CD4-positive, alpha-beta T cell treated with Interleukin-21 for 1 hour (primary cell): ENCODE measurements at regions not wholly inside any gene's neighbourhood (a gene's known extent, or its start where the extent isn't known, plus 50 kb on each side); places are given as distances from the start of the nearest gene placed in this dataset.

ENCODE experiments used
- DNase-seq: peaks from one replicate; pipeline ENCODE4 v3.0.0-alpha.2; 2020

DNA sequence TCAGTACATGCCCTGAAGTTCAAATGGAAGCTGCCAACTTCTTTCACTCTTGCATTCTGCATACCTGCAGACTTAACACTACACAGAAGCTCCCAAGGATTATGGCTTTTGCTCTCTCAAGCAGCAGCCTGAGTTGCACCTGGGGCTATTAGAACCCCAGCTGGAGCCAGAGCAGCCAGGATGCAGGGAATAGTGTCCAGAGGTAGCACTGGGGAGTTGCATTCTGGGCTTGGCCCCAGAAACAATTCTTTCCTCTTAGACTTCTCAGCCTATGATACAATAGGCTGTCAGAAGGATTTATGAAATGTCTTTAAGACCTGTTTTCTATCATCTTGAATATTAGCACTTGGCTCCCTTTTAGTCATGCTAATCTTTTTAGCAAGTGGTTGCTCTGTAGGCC lies 886.7 kb upstream of the GHITM start:
- no peak for DNase-seq

DNA sequence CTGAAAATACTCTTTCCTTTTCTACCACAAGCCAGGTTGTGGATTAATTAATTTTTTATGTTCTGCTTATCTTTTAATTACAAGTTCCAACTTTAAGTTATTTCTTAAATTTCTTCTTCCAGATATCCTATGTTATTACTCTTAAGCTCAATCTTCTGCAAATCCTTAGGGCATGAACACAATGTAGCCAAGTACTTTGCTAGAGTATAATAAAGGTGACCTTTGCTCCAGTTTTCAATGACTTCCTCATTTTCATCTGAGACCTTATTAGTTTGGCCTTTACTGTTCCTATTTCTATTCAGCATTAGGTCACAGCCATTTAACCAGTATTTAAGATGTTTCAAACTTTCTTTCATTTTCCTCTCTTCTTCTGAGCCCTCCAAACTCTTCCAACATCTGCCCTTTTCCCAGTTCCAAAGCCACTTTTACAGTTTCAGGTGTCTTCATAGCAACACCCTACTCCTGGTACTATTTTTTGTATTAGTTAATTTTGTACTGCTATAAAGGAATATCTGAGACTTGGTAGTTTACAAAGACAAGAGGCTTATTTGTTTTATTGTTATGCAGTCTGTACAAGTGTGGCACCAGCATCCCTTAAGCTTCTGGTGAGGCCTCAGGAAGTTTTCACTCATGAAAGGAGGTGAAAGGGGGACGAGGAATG lies 886.2 kb upstream of the GHITM start:
- no peak for DNase-seq

DNA sequence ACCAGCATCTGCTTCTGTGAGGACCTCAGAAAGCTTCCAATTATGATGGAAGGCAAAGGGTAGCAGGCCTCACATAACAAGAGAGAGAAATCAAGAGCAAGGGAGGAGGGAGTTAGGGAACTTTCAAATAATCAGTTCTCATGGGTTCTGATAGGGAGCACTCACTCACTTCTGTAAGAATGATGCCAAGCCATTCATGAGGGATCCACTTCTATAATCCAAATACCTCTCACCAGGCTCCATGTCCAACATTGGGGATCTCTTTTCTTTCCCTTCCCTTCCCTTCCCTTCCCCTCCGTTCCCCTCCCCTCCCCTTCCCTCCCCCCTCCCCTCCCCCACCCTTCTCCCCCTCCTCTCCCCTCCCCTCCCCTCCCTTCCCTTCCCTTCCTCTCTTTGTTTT lies 884.6 kb upstream of the GHITM start:
- DNase-seq = no peak

DNA sequence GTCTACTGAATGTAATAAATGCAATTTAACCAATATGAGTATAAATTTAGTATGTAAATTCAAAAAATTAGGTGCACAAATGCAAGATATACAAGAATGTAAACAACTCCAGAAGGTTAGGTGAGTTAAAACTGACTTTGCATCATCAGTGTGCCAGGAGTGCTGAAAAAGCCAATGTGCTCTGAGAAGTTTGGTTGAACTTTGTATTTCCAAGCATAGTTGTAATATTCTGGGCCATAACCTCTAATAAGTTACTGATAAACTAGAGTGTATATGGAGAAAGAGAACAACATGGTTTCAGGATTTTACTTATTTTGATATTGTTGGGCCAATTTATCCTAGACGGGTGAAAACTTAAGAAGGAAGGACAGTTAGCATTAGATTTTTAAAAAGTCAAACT lies 876.9 kb upstream of the GHITM start:
- DNase-seq = no peak

DNA sequence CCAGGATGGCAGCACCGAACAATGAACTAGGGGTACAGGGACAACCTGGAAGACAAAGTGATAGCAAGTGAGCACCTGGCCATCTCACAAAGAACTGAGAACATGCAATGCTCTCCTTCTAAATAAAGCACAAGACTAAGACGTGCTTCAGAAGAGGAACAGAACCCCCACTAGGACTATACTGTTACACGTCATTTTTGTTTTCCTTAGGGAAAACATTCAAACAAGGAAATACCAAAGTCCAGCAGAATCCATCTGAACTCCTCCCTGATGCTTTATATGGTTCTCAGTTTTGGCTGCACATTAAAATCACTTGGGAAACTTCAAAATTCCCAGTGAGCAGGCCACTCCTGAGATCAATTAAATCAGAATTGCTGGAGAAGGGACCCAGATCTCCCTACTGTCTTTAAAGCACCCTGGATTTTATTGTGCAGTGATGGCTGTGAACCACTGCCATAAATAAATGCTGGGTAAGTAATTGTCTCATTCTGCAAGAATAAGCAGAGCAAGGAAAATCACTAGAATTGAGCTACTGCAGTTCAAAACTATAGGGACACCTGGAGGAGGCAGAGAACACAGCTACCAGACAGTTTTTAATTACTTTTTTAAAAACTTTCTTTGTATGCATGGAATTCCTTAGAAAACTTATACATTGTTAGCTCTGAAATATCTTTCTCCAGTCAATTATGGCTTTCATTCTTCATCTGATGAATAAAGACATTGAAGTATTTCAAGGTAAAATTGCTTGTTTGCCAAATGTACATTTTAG lies 866.5 kb upstream of the GHITM start:
- no peak for DNase-seq

DNA sequence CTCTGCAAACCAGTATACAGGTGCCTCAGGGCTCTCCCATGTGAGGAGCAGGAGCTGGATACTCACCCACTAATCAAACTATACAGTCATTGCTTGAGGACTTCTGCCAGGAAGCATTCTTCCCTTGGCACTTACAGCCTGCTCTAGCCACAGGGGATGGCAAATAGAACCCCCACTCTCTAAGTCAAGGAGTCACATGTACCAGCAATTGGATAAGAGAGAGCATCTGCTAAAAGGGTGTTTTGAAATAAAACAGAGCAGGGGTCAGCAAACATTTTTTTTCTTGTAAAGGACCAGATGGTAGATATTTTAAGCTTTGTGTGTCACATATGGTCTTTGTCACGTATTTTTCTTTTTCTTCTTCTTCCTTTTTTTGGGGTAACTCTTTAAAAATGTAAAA lies 865.2 kb upstream of the GHITM start:
- no peak for DNase-seq

DNA sequence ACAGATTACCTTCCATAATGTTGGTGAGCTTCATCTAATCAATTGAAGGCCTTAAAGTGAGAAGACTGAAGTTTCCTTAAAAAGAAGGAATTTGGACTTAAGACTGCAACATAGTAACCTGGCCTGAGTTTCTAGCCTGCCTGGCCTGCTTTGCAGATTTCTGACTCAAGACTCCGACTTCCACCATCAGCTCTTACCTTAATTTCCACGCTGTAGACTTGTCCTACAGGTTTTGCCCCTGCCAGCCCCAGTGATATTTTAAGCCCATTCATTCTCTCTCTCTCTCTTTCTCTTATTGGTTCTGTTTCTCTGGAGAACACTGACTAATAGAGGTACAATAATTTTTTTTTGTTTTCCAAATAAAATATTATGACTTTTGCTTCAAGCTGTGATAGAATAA lies 862.3 kb upstream of the GHITM start:
- no peak for DNase-seq

DNA sequence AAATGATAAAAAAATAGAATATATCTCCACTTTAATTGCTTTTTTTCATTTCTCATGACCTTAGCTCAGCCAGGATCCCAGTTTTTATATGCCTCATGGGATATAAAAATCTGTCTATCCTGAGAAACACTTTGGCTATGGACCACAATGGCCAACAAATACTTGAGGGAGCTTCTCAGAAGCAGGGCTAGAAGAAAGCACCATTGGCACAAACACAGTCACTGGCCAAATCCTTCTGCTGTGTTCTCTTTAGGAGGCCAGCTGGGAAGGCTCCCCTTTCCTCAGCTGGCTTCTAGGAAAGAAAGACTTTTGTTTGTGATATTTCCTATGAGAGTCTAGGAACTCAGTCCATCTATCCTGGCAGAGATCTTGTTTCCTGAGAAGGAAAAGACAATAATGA lies 856.2 kb upstream of the GHITM start:
- no peak for DNase-seq

DNA sequence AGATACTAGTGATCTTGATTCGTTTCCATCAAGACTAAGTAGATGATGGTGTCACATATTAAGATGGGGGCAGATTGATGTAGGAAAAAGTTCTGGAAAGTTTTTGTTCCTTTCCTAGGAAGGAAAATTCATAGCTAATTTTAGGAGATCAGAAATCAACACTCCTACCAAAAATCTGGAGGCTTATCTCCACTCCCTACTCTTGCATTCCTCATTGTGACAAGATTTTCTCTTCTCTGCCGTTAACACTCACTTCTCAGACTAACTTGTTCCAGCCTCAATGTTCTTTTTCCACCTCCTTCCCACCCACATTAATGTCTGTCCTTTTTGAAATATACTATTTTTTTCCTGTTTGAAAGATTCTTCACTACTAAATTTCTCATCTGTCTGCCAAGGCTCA lies 851.9 kb upstream of the GHITM start:
- no peak for DNase-seq

DNA sequence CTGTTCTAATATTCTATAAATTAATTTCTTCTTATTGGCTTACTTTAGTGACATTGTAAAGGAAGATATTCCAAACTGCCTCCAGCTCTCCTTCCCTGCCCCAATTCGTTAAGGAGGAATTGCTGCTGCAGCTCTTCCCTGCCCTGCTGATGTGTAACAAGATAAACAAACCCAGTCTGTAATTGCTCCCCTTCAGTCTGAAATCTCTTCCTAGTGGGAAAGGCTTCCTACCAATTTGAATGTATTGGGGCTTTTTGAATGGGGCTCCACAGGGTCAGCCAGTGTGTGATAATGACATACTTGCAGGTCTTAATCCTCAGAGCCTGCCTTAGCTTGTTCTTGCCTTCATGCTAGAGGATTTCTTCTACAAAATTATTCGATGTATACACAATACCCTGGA lies 849.9 kb upstream of the GHITM start:
- no peak for DNase-seq

DNA sequence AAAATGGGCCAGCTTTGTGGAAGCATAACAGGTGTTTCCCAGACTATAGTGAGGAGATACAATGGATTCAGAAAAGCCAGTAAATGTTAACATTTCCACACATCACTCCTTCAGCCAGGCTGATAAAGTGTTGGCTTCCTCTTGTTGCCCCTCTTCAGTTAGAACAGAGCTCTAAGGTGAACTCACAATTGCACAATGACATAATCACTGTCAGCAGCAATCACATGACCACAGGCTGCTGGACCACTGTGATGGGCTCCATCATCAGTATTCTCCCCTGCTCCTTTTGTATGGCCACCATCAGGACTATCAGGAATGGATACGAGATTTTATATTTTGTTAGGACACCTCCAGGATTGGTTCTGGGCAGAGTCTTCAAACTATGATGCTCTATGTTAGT lies 849.4 kb upstream of the GHITM start:
- DNase-seq = no peak

DNA sequence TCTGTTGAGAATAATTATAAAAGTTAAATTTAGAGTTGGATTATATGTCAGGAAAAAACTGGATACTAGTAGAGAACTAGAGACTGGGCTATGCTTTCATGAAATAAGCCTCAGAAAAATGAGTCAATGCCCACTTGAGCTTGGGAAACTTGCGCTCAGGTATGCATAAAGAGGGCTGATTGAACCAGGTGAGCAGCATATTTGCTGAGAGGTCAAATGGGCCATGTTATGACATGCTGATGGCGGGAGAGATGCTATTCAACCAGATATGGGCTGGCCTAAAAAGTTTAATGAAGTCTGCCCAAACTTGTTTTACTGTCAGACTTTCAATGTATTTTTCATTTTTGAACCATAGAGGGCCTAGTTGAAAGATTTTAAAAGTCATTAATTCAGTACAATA lies 837.6 kb upstream of the GHITM start:
- no peak for DNase-seq

DNA sequence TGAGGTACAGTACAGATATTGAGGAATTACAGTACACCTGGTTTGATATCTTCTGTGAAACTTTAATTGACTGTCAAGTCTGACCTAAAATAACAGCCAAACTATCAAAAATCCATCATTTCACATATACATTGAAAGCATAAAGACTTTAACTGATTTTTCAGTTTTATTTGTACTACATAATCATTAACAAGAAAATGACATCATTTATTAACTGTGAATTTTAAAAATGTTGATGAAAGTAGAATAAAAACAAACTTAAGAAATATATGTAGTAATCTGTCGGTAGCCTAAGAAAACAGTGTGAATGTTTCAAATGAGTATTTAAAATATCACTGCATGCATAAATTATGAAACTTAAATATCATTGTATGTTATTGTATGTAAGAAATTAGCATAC lies 836.7 kb upstream of the GHITM start:
- no peak for DNase-seq

DNA sequence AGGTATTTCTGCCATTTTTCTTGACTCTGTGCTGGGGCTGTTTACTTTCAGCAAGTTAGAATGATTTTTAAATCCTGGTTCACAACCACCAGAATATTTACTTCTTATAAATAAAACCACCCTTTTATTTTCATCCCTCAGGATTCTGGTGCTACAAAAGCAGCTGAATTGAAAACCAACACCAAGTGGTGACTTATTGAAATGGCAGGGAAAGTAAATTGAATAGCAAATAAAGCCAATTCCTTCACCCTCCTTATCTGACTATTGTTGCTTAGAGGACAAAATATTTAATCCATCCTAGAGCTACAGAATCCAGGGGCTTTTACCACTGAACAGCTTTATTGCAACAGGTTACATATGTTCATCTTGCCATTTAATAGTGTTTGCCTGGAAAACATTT lies 828.6 kb upstream of the GHITM start:
- no peak for DNase-seq

DNA sequence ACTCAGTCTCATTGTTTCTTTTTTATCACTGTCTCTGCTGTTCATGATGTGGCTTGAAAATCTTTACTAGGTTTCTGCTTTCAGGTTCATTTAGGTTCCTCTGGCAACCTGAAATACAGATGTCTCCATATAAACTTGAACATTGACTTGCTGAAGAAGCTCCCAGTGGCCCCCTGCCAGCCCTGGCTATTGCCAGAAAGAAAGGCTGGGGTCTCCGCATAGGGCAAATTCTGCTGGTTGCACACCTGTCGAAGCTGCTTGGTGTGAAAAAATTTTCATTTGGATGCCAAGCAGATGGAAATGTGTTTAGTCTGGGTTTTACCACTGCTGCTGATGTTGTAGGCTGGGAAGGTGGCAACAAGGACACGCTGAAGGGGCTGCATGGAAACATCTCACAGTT lies 826.7 kb upstream of the GHITM start:
- no peak for DNase-seq

DNA sequence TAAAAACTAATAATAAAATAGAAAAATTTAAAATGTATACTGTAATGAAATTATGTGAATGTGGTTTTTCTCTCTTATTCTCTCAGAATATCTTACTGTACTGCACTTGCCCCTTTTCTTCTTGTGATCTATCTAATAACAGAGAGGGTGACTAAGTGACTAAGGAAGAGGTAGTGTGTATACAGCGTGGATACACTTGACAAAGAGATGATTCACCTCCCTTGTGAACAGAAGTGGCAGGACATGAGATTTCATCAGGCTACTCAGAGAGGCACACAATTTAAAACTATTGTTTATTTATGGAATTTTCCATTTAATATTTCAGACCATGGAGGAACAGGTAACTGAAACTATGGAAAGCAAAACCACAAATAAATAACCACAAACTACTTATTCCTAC lies 806.6 kb upstream of the GHITM start:
- DNase-seq = no peak

DNA sequence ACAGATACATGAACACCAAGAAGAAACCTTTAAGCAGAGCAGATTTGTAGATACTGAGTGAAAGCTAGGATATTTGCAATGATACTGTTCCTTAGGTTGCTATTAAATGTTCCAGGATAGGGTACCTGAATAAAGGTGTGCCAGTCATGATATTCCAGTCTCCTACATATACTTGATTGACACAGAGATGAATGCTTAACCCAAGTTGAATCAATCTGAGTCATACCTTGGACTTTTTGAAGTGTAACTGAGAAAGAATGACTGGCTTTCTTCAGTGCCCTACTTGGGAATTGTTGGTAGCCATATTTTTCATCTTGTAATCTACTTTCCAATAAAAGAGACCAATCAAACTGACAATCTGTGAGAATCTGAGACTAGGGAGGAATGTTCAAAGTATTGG lies 805.7 kb upstream of the GHITM start:
- DNase-seq = no peak

DNA sequence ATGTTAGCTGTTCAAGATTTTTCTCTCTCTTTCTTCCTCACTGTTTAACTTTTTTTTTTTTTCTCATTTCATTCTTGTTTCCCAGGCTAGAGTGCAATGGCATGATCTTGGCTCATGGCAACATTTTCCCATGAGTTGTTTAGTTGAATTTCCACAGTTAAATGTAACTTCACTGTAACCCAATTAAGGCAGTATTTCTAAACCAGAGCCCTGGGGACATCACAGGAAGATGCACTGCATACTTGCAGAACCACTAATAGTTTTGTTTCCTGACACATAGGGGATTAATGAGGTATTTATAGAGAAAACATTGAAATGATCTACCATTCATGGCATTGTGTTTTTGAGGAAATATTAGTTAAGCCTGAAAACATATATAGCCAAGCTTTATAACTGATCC lies 795.6 kb upstream of the GHITM start:
- no peak for DNase-seq

DNA sequence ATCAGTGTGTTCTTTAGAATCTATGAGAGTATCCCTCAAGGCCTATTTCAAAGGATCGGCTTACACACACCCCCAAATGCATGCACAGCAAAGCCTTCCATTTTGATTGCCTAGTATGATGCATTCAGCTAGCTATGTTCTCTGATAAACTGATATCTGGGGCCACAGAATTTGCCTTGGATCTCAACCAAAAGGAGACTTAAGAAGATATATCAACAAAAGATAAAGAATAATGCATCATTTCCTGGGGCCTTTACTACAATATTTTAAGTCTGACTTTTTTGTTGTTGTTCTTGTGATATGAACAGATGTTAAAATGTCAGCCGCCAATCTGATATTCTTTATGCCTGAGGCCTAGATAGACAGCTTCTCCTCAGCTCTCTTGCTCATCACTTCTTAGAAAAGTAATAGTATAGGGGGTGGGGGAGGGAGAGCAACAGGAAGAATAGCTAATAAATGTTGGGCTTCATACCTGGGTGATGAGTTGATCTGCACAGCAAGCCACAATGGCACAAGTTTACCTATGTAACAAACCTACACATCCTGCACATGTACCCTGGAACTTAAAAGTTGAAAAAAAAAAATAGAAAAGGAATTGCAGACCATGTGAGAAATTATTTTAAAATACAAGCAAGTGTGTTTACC lies 792.9 kb upstream of the GHITM start:
- no peak for DNase-seq

DNA sequence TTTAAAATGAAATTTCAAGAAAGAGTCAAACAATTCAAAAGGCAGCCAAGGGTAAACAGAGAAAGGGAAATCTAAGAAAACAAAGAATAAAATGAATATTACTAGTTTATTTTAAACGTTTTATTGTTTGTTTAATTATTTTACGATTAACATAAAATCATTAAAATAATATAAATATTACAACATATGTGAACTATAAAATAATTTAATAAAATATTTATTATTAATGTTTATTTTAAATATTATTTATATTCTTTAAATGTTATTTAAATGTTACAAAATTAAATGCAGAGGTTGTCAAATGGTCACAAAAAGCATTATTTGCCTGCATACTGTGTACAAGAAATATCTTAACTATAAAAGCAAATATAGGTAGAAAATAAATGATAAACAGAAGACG lies 786.7 kb upstream of the GHITM start:
- no peak for DNase-seq

DNA sequence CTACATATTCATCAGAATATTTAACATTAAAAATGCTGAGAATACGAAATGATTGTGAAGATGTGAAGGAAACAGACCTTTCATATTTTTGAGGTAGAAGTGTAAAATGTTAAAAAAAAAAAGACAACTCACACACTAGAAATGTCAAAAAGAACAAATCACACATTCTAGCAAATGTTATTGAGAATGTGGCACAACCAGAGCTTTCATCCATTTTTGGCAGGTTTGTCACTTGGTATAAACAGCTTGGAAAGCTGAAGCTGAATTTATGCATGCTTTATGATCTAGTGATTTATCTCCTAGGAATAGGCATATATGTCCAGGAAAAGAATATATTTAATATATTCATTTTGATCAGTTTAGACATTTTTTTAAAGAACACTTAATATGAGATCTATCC lies 784.9 kb upstream of the GHITM start:
- DNase-seq = no peak

DNA sequence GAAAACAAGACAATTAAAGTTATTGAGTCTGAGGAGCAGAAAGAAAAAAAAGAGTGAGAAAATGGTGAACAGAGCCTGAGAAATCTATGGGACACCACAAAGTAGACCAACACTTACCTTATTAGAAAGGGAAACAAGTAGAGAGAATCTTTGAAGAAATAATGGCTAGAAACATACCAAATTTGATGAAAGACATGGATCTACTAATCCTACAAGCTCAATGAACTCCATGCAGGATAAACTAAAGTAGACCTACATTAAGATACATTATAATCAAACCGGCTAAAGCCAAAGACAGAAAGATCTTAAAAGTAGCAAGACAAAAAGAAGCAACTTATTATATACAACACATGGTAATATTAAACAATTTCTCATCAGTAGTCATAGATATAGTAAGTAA lies 782.3 kb upstream of the GHITM start:
- no peak for DNase-seq

DNA sequence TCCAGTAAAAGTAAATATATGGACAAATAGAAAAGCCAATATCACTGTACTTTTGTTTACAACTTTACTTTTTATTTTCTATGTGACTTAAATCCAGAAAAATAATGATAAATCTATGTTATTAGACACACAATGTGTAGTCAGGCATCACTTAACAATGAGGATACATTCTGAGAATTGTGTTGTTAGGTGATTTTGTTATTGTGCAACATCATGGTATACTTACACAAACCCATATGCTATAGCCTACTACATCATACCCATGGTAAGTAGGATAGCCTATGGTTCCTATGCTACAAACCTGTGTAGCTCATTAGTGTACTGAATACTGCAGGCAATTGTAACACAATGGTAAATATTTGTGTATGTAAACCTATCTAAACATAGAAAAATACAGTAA lies 781.7 kb upstream of the GHITM start:
- no peak for DNase-seq

DNA sequence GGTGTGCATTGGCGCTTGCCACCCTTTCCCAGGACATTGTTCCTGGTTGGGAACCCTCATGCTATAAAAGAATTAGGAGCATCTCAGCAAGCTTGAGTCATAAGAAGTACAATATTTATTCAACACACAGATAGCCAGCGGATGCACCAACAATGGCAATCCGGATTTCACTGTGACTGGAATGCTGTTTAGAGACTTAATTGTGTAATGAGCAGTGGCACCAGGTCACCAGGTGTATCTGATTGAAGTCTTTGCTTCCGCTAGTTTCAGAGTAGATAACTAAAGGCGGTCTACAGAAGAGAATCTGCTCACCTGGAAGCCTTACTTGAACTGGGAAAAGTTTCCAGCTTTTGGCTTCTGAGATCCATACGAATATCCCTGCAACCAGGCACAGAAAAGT lies 772.3 kb upstream of the GHITM start:
- DNase-seq = no peak
